GM23338 (cell line): ENCODE measurements at regions not wholly inside any gene's neighbourhood (a gene's known extent, or its start where the extent isn't known, plus 50 kb on each side); places are given as distances from the start of the nearest gene placed in this dataset.
A peak's percentile ranks its signal among the peaks of the same experiment; 100 is the strongest.

Experiments
- ATAC-seq: fragments of 200-7000 bp; cut with Tn5 transposase; 3 replicates; pipeline ENCODE4 v1.9.1; 2020
- DNase-seq: peaks from one replicate; pipeline ENCODE4 v3.0.0-alpha.2; 2015; ENCODE audit warnings: low spot score
- H2AFZ ChIP-seq: fragments of 200-600 bp; sonication (generic); 2 replicates; pipeline ENCODE4 v1.8.0; 2016; ENCODE audit warnings: antibody characterized with exemption, mild to moderate bottlenecking, moderate library complexity
- H3F3A ChIP-seq: fragments of 200-600 bp; sonication (generic); replicated peaks from 2 replicates; pipeline ENCODE4 v1.8.0; 2017; ENCODE audit warnings: antibody characterized with exemption, mixed run types, low read depth
- H3K27ac ChIP-seq: fragments of 200-600 bp; sonication (generic); 2 replicates; pipeline ENCODE4 v1.6.1; 2016; ENCODE audit warnings: low read depth
- H3K27me3 ChIP-seq: fragments of 200-600 bp; sonication (generic); 2 replicates; pipeline ENCODE4 v1.8.0; 2016; ENCODE audit warnings: mild to moderate bottlenecking, mixed run types, moderate library complexity; ENCODE audit not compliant: insufficient read depth
- H3K36me3 ChIP-seq: fragments of 200-600 bp; sonication (generic); 2 replicates; pipeline ENCODE4 v1.8.0; 2016; ENCODE audit warnings: mild to moderate bottlenecking; ENCODE audit not compliant: insufficient read depth
- H3K4me1 ChIP-seq: fragments of 200-600 bp; sonication (generic); 2 replicates; pipeline ENCODE4 v1.8.0; 2016; ENCODE audit warnings: mild to moderate bottlenecking, moderate library complexity; ENCODE audit not compliant: insufficient read depth
- H3K4me2 ChIP-seq: fragments of 200-600 bp; sonication (generic); 2 replicates; pipeline ENCODE4 v1.7.1; 2017; ENCODE audit warnings: mixed run types
- H3K4me3 ChIP-seq: fragments of 200-600 bp; sonication (generic); 2 replicates; pipeline ENCODE4 v1.6.1; 2016; ENCODE audit warnings: mixed run types
- H3K79me2 ChIP-seq: fragments of 200-600 bp; sonication (generic); replicated peaks from 2 replicates; pipeline ENCODE4 v1.8.0; 2017; ENCODE audit warnings: mild to moderate bottlenecking; ENCODE audit not compliant: insufficient read depth
- H3K9me2 ChIP-seq: fragments of 200-600 bp; sonication (generic); 2 replicates; pipeline ENCODE4 v1.8.0; 2017; ENCODE audit not compliant: insufficient read depth
- H4K20me1 ChIP-seq: fragments of 200-600 bp; sonication (generic); replicated peaks from 2 replicates; pipeline ENCODE4 v1.8.0; 2017; ENCODE audit warnings: mild to moderate bottlenecking; ENCODE audit not compliant: insufficient read depth
- H3K27ac Mint-ChIP-seq: 2 replicates; pipeline ENCODE4 v1.8.0; 2020; ENCODE audit warnings: inconsistent platforms, mild to moderate bottlenecking, moderate library complexity, mixed read lengths
- H3K27me3 Mint-ChIP-seq: 3 replicates; pipeline ENCODE4 v1.8.0; 2022; ENCODE audit warnings: low read depth, mild to moderate bottlenecking, moderate library complexity, mixed read lengths, inconsistent platforms; ENCODE audit not compliant: insufficient read depth, poor library complexity
- H3K36me3 Mint-ChIP-seq: 3 replicates; pipeline ENCODE4 v1.8.0; 2021; ENCODE audit warnings: low read depth, mild to moderate bottlenecking, inconsistent platforms, moderate library complexity, mixed read lengths
- H3K4me1 Mint-ChIP-seq: 3 replicates; pipeline ENCODE4 v1.8.0; 2020; ENCODE audit warnings: mild to moderate bottlenecking, inconsistent platforms, mixed read lengths
- H3K4me3 Mint-ChIP-seq: 3 replicates; pipeline ENCODE4 v1.8.0; 2021; ENCODE audit warnings: moderate library complexity, mild to moderate bottlenecking, inconsistent platforms, mixed read lengths
- H3K9me3 Mint-ChIP-seq: 3 replicates; pipeline ENCODE4 v1.8.0; 2020; ENCODE audit warnings: moderate library complexity, mild to moderate bottlenecking, inconsistent platforms, mixed read lengths
- CREB1 ChIP-seq: fragments of 250-450 bp; sonication (Bioruptor Pico); IDR thresholded peaks from 2 replicates; pipeline ENCODE4 v1.5.0; 2020; ENCODE audit warnings: low read depth, mild to moderate bottlenecking, moderate library complexity
- EZH2 ChIP-seq: fragments of 200-600 bp; sonication (generic); IDR thresholded peaks from one replicate; pipeline ENCODE4 v1.8.0; 2017; ENCODE audit warnings: antibody characterized with exemption, mild to moderate bottlenecking, low read depth; ENCODE audit not compliant: unreplicated experiment
- EZH2phosphoT487 ChIP-seq: fragments of 200-600 bp; sonication (generic); IDR thresholded peaks from one replicate; pipeline ENCODE4 v1.8.1; 2018; ENCODE audit warnings: antibody characterized with exemption; ENCODE audit not compliant: unreplicated experiment
- JUNB ChIP-seq: IDR thresholded peaks from one replicate; pipeline ENCODE4 v1.6.1; 2016; ENCODE audit warnings: antibody characterized with exemption; ENCODE audit not compliant: unreplicated experiment
- NANOG ChIP-seq: IDR thresholded peaks from 2 replicates; pipeline ENCODE4 v1.6.1; 2016; ENCODE audit warnings: antibody characterized with exemption, borderline replicate concordance
- POLR2AphosphoS5 ChIP-seq: IDR thresholded peaks from 2 replicates; pipeline ENCODE4 v1.6.1; 2016; ENCODE audit warnings: antibody characterized with exemption, low read depth
- STAT1 ChIP-seq: IDR thresholded peaks from one replicate; pipeline ENCODE4 v1.6.1; 2016; ENCODE audit warnings: antibody characterized with exemption; ENCODE audit not compliant: unreplicated experiment
- ZNF114 ChIP-seq: fragments of 250-450 bp; sonication (Bioruptor Pico); IDR thresholded peaks from 2 replicates; pipeline ENCODE4 v1.5.0; 2020; ENCODE audit warnings: mild to moderate bottlenecking, moderate library complexity
- ZNF331 ChIP-seq: fragments of 250-450 bp; sonication (Bioruptor Pico); IDR thresholded peaks from 2 replicates; pipeline ENCODE4 v1.5.0; 2020; ENCODE audit warnings: low read depth, mild to moderate bottlenecking, moderate library complexity
- TF ChIP-seq, protein P1 (sequence below): IDR thresholded peaks from one replicate; pipeline ENCODE4 v1.6.1; 2018; ENCODE audit warnings: antibody characterized with exemption; ENCODE audit not compliant: unreplicated experiment
- TF ChIP-seq, protein P2 (sequence below): IDR thresholded peaks from 2 replicates; pipeline ENCODE4 v1.6.1; 2016; ENCODE audit warnings: antibody characterized with exemption
- TF ChIP-seq, protein P3 (sequence below): fragments of 250-450 bp; sonication (Bioruptor Pico); IDR thresholded peaks from 2 replicates; pipeline ENCODE4 v1.5.0; 2020; ENCODE audit warnings: mild to moderate bottlenecking, moderate library complexity
- TF ChIP-seq, protein P4 (sequence below), 2 experiments: fragments of 200-600 bp in 1 of 2; sonication (generic) in 1 of 2; conservative IDR thresholded peaks; 2 replicates each; pipeline versions ENCODE4 v1.5.1 to v1.6.1; 2016 to 2017; ENCODE audit warnings: antibody characterized with exemption in 2 of 2, low read depth in 2 of 2, mild to moderate bottlenecking in 2 of 2, moderate library complexity in 1 of 2

DNA sequence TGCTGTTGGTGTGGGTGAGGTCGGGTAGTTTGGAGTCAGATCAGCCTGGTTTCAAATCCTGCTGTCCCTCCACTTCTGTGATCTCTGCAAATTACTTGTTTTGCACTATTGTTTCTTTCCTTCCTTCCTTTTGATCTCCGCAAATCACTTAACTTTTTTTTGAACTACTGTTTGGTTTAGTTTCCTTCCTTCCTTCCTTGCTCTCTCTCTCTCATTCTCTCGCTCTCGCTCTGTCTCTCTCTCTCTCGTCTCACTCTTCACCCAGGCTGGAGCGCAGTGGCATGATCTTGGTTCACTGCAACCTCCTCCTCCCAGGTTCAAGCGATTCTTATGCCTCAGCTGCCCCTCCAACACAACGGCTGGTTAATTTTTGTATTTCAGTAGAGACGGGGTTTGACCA lies 141.6 kb upstream of the ITGA6 start:
- no peaks in the 10 kb centered on the region for H3K27me3 ChIP-seq
- H3K4me1 ChIP-seq, result peaks cover 25% of the 10 kb centered on the region
- H3K36me3 ChIP-seq, result no peaks in the 10 kb centered on the region
- H3K27me3 Mint-ChIP-seq, result peaks cover 7% of the 10 kb centered on the region
- H3K36me3 Mint-ChIP-seq, result no peaks in the 10 kb centered on the region; the same call in 2 of the 3 replicates
- 0 out of 2 replicates have a peak overlapping the region, but pooled peaks have one; percentile 42 for H3K4me2 ChIP-seq
- H4K20me1 ChIP-seq, result no peaks in the 10 kb centered on the region
- peaks cover 28% of the 10 kb centered on the region for H3K4me1 Mint-ChIP-seq
- peaks cover 5% of the 10 kb centered on the region; the same call in 1 of the 2 replicates for H3K9me2 ChIP-seq
- H3K9me3 Mint-ChIP-seq, result no peaks in the 10 kb centered on the region
- H3K79me2 ChIP-seq, result no peaks in the 10 kb centered on the region
- DNase-seq (no peak), ATAC-seq (peak; percentile 21; the same call in 2 of the 3 replicates)
- H3F3A ChIP-seq, result no peaks in the 10 kb centered on the region
- no peak overlapping the region for H3K27ac ChIP-seq
- H3K27ac Mint-ChIP-seq, result peak overlapping the region; percentile 1; the same call in 1 of the 2 replicates
- H2AFZ ChIP-seq, result peak overlapping the region; percentile 91
- no peak overlapping the region for H3K4me3 ChIP-seq
- TF ChIP-seq, protein P1, sequence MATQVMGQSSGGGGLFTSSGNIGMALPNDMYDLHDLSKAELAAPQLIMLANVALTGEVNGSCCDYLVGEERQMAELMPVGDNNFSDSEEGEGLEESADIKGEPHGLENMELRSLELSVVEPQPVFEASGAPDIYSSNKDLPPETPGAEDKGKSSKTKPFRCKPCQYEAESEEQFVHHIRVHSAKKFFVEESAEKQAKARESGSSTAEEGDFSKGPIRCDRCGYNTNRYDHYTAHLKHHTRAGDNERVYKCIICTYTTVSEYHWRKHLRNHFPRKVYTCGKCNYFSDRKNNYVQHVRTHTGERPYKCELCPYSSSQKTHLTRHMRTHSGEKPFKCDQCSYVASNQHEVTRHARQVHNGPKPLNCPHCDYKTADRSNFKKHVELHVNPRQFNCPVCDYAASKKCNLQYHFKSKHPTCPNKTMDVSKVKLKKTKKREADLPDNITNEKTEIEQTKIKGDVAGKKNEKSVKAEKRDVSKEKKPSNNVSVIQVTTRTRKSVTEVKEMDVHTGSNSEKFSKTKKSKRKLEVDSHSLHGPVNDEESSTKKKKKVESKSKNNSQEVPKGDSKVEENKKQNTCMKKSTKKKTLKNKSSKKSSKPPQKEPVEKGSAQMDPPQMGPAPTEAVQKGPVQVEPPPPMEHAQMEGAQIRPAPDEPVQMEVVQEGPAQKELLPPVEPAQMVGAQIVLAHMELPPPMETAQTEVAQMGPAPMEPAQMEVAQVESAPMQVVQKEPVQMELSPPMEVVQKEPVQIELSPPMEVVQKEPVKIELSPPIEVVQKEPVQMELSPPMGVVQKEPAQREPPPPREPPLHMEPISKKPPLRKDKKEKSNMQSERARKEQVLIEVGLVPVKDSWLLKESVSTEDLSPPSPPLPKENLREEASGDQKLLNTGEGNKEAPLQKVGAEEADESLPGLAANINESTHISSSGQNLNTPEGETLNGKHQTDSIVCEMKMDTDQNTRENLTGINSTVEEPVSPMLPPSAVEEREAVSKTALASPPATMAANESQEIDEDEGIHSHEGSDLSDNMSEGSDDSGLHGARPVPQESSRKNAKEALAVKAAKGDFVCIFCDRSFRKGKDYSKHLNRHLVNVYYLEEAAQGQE, result no peak
- TF ChIP-seq, protein P2, sequence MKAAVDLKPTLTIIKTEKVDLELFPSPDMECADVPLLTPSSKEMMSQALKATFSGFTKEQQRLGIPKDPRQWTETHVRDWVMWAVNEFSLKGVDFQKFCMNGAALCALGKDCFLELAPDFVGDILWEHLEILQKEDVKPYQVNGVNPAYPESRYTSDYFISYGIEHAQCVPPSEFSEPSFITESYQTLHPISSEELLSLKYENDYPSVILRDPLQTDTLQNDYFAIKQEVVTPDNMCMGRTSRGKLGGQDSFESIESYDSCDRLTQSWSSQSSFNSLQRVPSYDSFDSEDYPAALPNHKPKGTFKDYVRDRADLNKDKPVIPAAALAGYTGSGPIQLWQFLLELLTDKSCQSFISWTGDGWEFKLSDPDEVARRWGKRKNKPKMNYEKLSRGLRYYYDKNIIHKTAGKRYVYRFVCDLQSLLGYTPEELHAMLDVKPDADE, result no peak
- TF ChIP-seq, protein P3, sequence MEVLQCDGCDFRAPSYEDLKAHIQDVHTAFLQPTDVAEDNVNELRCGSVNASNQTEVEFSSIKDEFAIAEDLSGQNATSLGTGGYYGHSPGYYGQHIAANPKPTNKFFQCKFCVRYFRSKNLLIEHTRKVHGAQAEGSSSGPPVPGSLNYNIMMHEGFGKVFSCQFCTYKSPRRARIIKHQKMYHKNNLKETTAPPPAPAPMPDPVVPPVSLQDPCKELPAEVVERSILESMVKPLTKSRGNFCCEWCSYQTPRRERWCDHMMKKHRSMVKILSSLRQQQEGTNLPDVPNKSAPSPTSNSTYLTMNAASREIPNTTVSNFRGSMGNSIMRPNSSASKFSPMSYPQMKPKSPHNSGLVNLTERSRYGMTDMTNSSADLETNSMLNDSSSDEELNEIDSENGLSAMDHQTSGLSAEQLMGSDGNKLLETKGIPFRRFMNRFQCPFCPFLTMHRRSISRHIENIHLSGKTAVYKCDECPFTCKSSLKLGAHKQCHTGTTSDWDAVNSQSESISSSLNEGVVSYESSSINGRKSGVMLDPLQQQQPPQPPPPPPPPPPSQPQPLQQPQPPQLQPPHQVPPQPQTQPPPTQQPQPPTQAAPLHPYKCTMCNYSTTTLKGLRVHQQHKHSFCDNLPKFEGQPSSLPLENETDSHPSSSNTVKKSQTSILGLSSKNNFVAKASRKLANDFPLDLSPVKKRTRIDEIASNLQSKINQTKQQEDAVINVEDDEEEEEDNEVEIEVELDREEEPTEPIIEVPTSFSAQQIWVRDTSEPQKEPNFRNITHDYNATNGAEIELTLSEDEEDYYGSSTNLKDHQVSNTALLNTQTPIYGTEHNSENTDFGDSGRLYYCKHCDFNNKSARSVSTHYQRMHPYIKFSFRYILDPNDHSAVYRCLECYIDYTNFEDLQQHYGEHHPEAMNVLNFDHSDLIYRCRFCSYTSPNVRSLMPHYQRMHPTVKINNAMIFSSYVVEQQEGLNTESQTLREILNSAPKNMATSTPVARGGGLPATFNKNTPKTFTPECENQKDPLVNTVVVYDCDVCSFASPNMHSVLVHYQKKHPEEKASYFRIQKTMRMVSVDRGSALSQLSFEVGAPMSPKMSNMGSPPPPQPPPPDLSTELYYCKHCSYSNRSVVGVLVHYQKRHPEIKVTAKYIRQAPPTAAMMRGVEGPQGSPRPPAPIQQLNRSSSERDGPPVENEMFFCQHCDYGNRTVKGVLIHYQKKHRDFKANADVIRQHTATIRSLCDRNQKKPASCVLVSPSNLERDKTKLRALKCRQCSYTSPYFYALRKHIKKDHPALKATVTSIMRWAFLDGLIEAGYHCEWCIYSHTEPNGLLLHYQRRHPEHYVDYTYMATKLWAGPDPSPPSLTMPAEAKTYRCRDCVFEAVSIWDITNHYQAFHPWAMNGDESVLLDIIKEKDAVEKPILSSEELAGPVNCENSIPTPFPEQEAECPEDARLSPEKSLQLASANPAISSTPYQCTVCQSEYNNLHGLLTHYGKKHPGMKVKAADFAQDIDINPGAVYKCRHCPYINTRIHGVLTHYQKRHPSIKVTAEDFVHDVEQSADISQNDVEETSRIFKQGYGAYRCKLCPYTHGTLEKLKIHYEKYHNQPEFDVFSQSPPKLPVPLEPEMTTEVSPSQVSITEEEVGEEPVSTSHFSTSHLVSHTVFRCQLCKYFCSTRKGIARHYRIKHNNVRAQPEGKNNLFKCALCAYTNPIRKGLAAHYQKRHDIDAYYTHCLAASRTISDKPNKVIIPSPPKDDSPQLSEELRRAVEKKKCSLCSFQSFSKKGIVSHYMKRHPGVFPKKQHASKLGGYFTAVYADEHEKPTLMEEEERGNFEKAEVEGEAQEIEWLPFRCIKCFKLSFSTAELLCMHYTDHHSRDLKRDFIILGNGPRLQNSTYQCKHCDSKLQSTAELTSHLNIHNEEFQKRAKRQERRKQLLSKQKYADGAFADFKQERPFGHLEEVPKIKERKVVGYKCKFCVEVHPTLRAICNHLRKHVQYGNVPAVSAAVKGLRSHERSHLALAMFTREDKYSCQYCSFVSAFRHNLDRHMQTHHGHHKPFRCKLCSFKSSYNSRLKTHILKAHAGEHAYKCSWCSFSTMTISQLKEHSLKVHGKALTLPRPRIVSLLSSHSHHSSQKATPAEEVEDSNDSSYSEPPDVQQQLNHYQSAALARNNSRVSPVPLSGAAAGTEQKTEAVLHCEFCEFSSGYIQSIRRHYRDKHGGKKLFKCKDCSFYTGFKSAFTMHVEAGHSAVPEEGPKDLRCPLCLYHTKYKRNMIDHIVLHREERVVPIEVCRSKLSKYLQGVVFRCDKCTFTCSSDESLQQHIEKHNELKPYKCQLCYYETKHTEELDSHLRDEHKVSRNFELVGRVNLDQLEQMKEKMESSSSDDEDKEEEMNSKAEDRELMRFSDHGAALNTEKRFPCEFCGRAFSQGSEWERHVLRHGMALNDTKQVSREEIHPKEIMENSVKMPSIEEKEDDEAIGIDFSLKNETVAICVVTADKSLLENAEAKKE, result no peak
- TF ChIP-seq CREB1 (CRISPR knock-in tag), result no peak
- TF ChIP-seq, protein P4, sequence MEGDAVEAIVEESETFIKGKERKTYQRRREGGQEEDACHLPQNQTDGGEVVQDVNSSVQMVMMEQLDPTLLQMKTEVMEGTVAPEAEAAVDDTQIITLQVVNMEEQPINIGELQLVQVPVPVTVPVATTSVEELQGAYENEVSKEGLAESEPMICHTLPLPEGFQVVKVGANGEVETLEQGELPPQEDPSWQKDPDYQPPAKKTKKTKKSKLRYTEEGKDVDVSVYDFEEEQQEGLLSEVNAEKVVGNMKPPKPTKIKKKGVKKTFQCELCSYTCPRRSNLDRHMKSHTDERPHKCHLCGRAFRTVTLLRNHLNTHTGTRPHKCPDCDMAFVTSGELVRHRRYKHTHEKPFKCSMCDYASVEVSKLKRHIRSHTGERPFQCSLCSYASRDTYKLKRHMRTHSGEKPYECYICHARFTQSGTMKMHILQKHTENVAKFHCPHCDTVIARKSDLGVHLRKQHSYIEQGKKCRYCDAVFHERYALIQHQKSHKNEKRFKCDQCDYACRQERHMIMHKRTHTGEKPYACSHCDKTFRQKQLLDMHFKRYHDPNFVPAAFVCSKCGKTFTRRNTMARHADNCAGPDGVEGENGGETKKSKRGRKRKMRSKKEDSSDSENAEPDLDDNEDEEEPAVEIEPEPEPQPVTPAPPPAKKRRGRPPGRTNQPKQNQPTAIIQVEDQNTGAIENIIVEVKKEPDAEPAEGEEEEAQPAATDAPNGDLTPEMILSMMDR (conservative IDR thresholded peaks at IDR 0.05; ENCODE audit: low read depth in 2 of 2), result no peak
- no peak for TF ChIP-seq EZH2phosphoT487
- no peak for TF ChIP-seq NANOG
- no peak for TF ChIP-seq JUNB
- TF ChIP-seq ZNF114 (CRISPR knock-in tag), result no peak
- TF ChIP-seq STAT1, result no peak
- no peak for TF ChIP-seq ZNF331 (CRISPR knock-in tag)
- TF ChIP-seq EZH2, result no peak
- TF ChIP-seq POLR2AphosphoS5, result no peak
- no peak overlapping the region for H3K4me3 Mint-ChIP-seq
